ENCODE measurements at regions not wholly inside any gene's neighbourhood (a gene's known extent, or its start where the extent isn't known, plus 50 kb on each side); places are given as distances from the start of the nearest gene placed in this dataset.

DNA sequence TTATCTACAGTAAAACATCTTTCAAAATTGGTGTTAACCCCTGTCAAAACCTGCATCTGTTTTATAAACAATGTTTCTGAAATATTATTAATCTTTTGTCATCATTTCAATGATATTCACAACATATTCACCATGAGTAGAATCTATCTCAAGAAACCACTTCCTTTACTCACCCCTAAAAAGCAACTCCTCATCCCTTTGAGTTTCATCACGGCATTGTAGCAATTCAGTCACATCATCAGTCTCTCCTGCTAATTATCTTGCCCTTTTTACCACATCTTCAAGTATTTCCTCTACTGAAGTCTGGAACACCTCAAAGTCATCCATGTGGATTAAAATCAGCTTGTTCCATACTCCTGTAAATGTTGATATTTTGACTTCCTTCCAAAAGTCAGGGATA lies 415.3 kb upstream of the TECRL start:
- H2BK12ac ChIP-seq (ENCODE audit: low read depth, low read length) = no peak overlapping the region
- no peak overlapping the region for H2BK120ac ChIP-seq (replicated peaks; ENCODE audit: low read depth, low read length)
- no peak overlapping the region for H3K14ac ChIP-seq (ENCODE audit: insufficient read length)
- no peaks in the 10 kb centered on the region for H3K27me3 ChIP-seq (replicated peaks in 1 of 4; ENCODE audit: control insufficient read depth in 3 of 4, extremely low read depth in 1 of 4, insufficient read depth in 3 of 4, low read length in 3 of 4)
- ChIA-PET POLR2A (ENCODE audit: partially characterized antibody) (no interaction called here), CTCF (ENCODE audit: partially characterized antibody) (interaction anchor here (1.4 kb wide), 1 partner anchor 88 kb away, joined by 3 read pairs; no protein-coding TSS in a partner anchor)
- no peak for FAIRE-seq
- no peak overlapping the region for H3K4me3 ChIP-seq (ENCODE audit: extremely low read depth in 1 of 4, insufficient read depth in 2 of 4, low read depth in 3 of 4, low read length in 4 of 4)
- no peaks in the 10 kb centered on the region for H4K20me1 ChIP-seq (replicated peaks in 1 of 2; ENCODE audit: control insufficient read depth in 1 of 2, insufficient read depth in 2 of 2, low read length in 2 of 2)
- TF ChIP-seq ASH2L (IDR thresholded peaks at IDR 0.05; ENCODE audit: low read length) (no peak), SAP30 (IDR thresholded peaks at IDR 0.05; ENCODE audit: insufficient read depth, insufficient replicate concordance, low read length) (no peak), SIX5 (IDR thresholded peaks at IDR 0.05; ENCODE audit: low read depth, low read length) (no peak)
- TF ChIP-seq, protein P1, sequence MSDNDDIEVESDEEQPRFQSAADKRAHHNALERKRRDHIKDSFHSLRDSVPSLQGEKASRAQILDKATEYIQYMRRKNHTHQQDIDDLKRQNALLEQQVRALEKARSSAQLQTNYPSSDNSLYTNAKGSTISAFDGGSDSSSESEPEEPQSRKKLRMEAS (IDR thresholded peaks at IDR 0.05) = no peak
- H3K79me2 ChIP-seq (ENCODE audit: control insufficient read depth in 1 of 2, insufficient read depth in 2 of 2, low read length in 2 of 2) = no peaks in the 10 kb centered on the region
- no peak overlapping the region for H4K91ac ChIP-seq (replicated peaks; ENCODE audit: insufficient read length, low read length)
- no peak overlapping the region for H3K4me2 ChIP-seq (ENCODE audit: insufficient read depth in 1 of 2, low read depth in 2 of 2, low read length in 2 of 2)
- no peak overlapping the region for H3K9ac ChIP-seq (replicated peaks in 1 of 4; ENCODE audit: extremely low read depth in 1 of 4, low read depth in 3 of 4, low read length in 3 of 4)
- H3K36me3 ChIP-seq (ENCODE audit: control insufficient read depth in 2 of 4, insufficient read depth in 4 of 4, low read length in 3 of 4) = no peaks in the 10 kb centered on the region
- no peaks in the 10 kb centered on the region for H3K9me3 ChIP-seq (ENCODE audit: insufficient read depth in 2 of 2, low read depth in 1 of 2, low read length in 1 of 2)
- H3K4ac ChIP-seq (replicated peaks; ENCODE audit: insufficient read length, low read depth, low read length) = no peak overlapping the region
- no peak overlapping the region for H2BK15ac ChIP-seq (ENCODE audit: low read length)
- no peaks in the 10 kb centered on the region for H3K23me2 ChIP-seq (ENCODE audit: low read depth, low read length)
- H2AFZ ChIP-seq (ENCODE audit: low read length) = no peak overlapping the region; the same call in 1 of the 2 replicates
- H3K56ac ChIP-seq (replicated peaks; ENCODE audit: insufficient read length, low read depth, low read length) = no peak overlapping the region
- no peak overlapping the region for H3K27ac ChIP-seq (ENCODE audit: low read depth, low read length)
- 82% methylated on average over 1 of the region's 1 CpG; no CpG with 5 or more reads in 1 of the 2 experiments for WGBS, 2 experiments (ENCODE audit: extremely low coverage in 1 of 2, insufficient coverage in 1 of 2, insufficient read length in 1 of 2, insufficient replicate concordance in 2 of 2, low coverage in 1 of 2, low lambda C conversion rate in 2 of 2, missing lambda C conversion rate in 1 of 2)
- no peaks in the 10 kb centered on the region for H3K4me1 ChIP-seq (replicated peaks in 1 of 4; ENCODE audit: control insufficient read depth in 3 of 4, insufficient read depth in 4 of 4, low read length in 3 of 4)
- no peak for DNase-seq (ENCODE audit: low read depth in 1 of 2, low spot score in 2 of 2)
- H3K23ac ChIP-seq (ENCODE audit: insufficient read length) = no peak overlapping the region
- H3K79me1 ChIP-seq (ENCODE audit: low read depth, low read length) = no peaks in the 10 kb centered on the region
- H2AK5ac ChIP-seq (ENCODE audit: low read depth, low read length) = no peak overlapping the region
- H4K5ac ChIP-seq (ENCODE audit: insufficient read length, low read depth, low read length) = no peak overlapping the region
- no peak overlapping the region for H2BK20ac ChIP-seq (ENCODE audit: low read length)
- H3K18ac ChIP-seq (ENCODE audit: extremely low read depth, low read length) = no peak overlapping the region
- no peak overlapping the region for H2BK5ac ChIP-seq (ENCODE audit: low read depth, low read length)
- no peak overlapping the region for H4K8ac ChIP-seq (ENCODE audit: extremely low read depth, insufficient read depth, low read length)
